HG03342 (cell line): ENCODE measurements at regions not wholly inside any gene's neighbourhood (a gene's known extent, or its start where the extent isn't known, plus 50 kb on each side); places are given as distances from the start of the nearest gene placed in this dataset.

Experiments
- ATAC-seq: cut with Tn5 transposase; IDR thresholded peaks from one replicate; pipeline ENCODE4 v1.9.1; 2021; ENCODE audit warnings: mild to moderate bottlenecking, moderate library complexity; ENCODE audit not compliant: unreplicated experiment

- ATAC-seq: no peak
Measured at GRCh38 chr11:131190446-131190845, 180.0 kb upstream of the NTM start.

- ATAC-seq: no peak
Measured at GRCh38 chr11:131191606-131192005, 178.8 kb upstream of the NTM start.

- no peak for ATAC-seq
Measured at GRCh38 chr11:131192628-131193027, 177.8 kb upstream of the NTM start.

GRCh38 chr11:131193031-131193501, 177.3 kb upstream of the NTM start:
- ATAC-seq: no peak

GRCh38 chr11:131194726-131195125, 175.7 kb upstream of the NTM start:
- ATAC-seq: no peak

GRCh38 chr11:131195661-131196517, 174.5 kb upstream of the NTM start:
- ATAC-seq: no peak

GRCh38 chr11:131198161-131199014, 172.0 kb upstream of the NTM start:
- ATAC-seq: no peak

GRCh38 chr11:131199015-131199280, 171.5 kb upstream of the NTM start:
- ATAC-seq: no peak

GRCh38 chr11:131201674-131202073, 168.7 kb upstream of the NTM start:
- ATAC-seq: no peak

- ATAC-seq: no peak
Measured at GRCh38 chr11:131203040-131203439, 167.4 kb upstream of the NTM start.

- ATAC-seq: no peak
Measured at GRCh38 chr11:131204282-131204681, 166.1 kb upstream of the NTM start.

- no peak for ATAC-seq
Measured at GRCh38 chr11:131204765-131205380, 165.5 kb upstream of the NTM start.

- no peak for ATAC-seq
Measured at GRCh38 chr11:131206671-131207070, 163.7 kb upstream of the NTM start.

GRCh38 chr11:131207901-131208300, 162.5 kb upstream of the NTM start:
- ATAC-seq: no peak

- ATAC-seq: no peak
Measured at GRCh38 chr11:131217313-131218310, 152.8 kb upstream of the NTM start.

GRCh38 chr11:131218542-131218941, 151.9 kb upstream of the NTM start:
- no peak for ATAC-seq

GRCh38 chr11:131219646-131220045, 150.8 kb upstream of the NTM start:
- no peak for ATAC-seq

GRCh38 chr11:131223198-131223991, 147.0 kb upstream of the NTM start:
- no peak for ATAC-seq

- ATAC-seq: no peak
Measured at GRCh38 chr11:131228378-131228777, 142.0 kb upstream of the NTM start.

GRCh38 chr11:131229221-131229620, 141.2 kb upstream of the NTM start:
- no peak for ATAC-seq
